ENCODE measurements at regions not wholly inside any gene's neighbourhood (a gene's known extent, or its start where the extent isn't known, plus 50 kb on each side); places are given as distances from the start of the nearest gene placed in this dataset.
"Not testable (repeated sequence)": the region's sequence is repeated elsewhere in the genome, so short reads cannot be mapped to it uniquely, and the experiment has no call there.

GRCh38 chr1:178642282-178642681 lies 82.8 kb upstream of the RALGPS2 start:
- no peak for DNase-seq (ENCODE audit: low read depth)

- DNase-seq (ENCODE audit: low read depth) = no peak
Measured at GRCh38 chr1:178643349-178643748, 81.7 kb upstream of the RALGPS2 start.

- DNase-seq (ENCODE audit: low read depth) = no peak
Measured at GRCh38 chr1:178643831-178644230, 81.2 kb upstream of the RALGPS2 start.

GRCh38 chr1:178644308-178645120 lies 80.5 kb upstream of the RALGPS2 start:
- peak; percentile 81 for DNase-seq (ENCODE audit: low read depth)

GRCh38 chr1:178645157-178645807 lies 79.8 kb upstream of the RALGPS2 start:
- DNase-seq (ENCODE audit: low read depth) = peak; percentile 94

- peak; percentile 92 for DNase-seq (ENCODE audit: low read depth)
Measured at GRCh38 chr1:178645808-178646200, 79.2 kb upstream of the RALGPS2 start.

GRCh38 chr1:178646821-178647220 lies 78.2 kb upstream of the RALGPS2 start:
- no peak for DNase-seq (ENCODE audit: low read depth)

GRCh38 chr1:178648151-178648550 lies 76.9 kb upstream of the RALGPS2 start:
- DNase-seq (ENCODE audit: low read depth) = no peak

- DNase-seq (ENCODE audit: low read depth) = no peak
Measured at GRCh38 chr1:178649582-178650350, 75.3 kb upstream of the RALGPS2 start.

GRCh38 chr1:178650934-178651511 lies 74.0 kb upstream of the RALGPS2 start:
- peak; percentile 62 for DNase-seq (ENCODE audit: low read depth)

- no peak for DNase-seq (ENCODE audit: low read depth)
Measured at GRCh38 chr1:178651742-178652141, 73.3 kb upstream of the RALGPS2 start.

- DNase-seq (ENCODE audit: low read depth) = peak; percentile 68
Measured at GRCh38 chr1:178652506-178653490, 72.2 kb upstream of the RALGPS2 start.

GRCh38 chr1:178659789-178660208 lies 65.2 kb upstream of the RALGPS2 start:
- no peak for DNase-seq (ENCODE audit: low read depth)

- DNase-seq (ENCODE audit: low read depth) = no peak
Measured at GRCh38 chr1:178660461-178660860, 64.6 kb upstream of the RALGPS2 start.

GRCh38 chr1:178664278-178664677 lies 60.8 kb upstream of the RALGPS2 start:
- DNase-seq (ENCODE audit: low read depth) = no peak

- DNase-seq (ENCODE audit: low read depth) = no peak
Measured at GRCh38 chr1:178665579-178665978, 59.5 kb upstream of the RALGPS2 start.

- not testable (repeated sequence) for DNase-seq (ENCODE audit: low read depth)
Measured at GRCh38 chr1:178666891-178667290, 58.2 kb upstream of the RALGPS2 start.

GRCh38 chr1:178672434-178672833 lies 52.6 kb upstream of the RALGPS2 start:
- no peak for DNase-seq (ENCODE audit: low read depth)

- DNase-seq (ENCODE audit: low read depth) = not testable (repeated sequence)
Measured at GRCh38 chr1:178674559-178674958, 50.5 kb upstream of the RALGPS2 start.

Data from LHCN-M2 (cell line).